Suprapubic skin (tissue), 4 donors: ENCODE measurements at regions not wholly inside any gene's neighbourhood (a gene's known extent, or its start where the extent isn't known, plus 50 kb on each side); places are given as distances from the start of the nearest gene placed in this dataset.

ENCODE experiments used
- DNase-seq, 2 donors: peaks; one replicate each; pipeline ENCODE4 v3.0.0-alpha.2; 2019; ENCODE audit warnings: low spot score in 2 of 2
- H3K27ac ChIP-seq: fragments of 200-600 bp; sonication (generic); one replicate; pipeline ENCODE4 v1.5.1; 2019
- H3K27me3 ChIP-seq: fragments of 200-600 bp; sonication (generic); one replicate; pipeline ENCODE4 v1.5.1; 2019
- H3K36me3 ChIP-seq: fragments of 200-600 bp; sonication (generic); one replicate; pipeline ENCODE4 v1.5.1; 2019
- H3K4me1 ChIP-seq: fragments of 200-600 bp; sonication (generic); one replicate; pipeline ENCODE4 v1.5.1; 2019
- H3K4me3 ChIP-seq: fragments of 200-600 bp; sonication (generic); one replicate; pipeline ENCODE4 v1.5.1; 2019; ENCODE audit warnings: mild to moderate bottlenecking
- H3K9me3 ChIP-seq: fragments of 200-600 bp; sonication (generic); one replicate; pipeline ENCODE4 v1.5.1; 2019
- EP300 ChIP-seq: sonication (generic); formaldehyde crosslinking; IDR thresholded peaks from one replicate; pipeline ENCODE4 v1.6.1; 2017; ENCODE audit warnings: antibody characterized with exemption
- POLR2A ChIP-seq, 2 donors: fragments of 450-650 bp; IDR thresholded peaks; one replicate each; pipeline ENCODE4 v1.6.1; 2017; ENCODE audit warnings: antibody characterized with exemption in 2 of 2, mild to moderate bottlenecking in 2 of 2, moderate library complexity in 2 of 2
- POLR2AphosphoS5 ChIP-seq, 3 donors: sonication (generic); formaldehyde crosslinking; IDR thresholded peaks; one replicate each; pipeline ENCODE4 v1.6.1; 2017; ENCODE audit warnings: antibody characterized with exemption in 3 of 3
- WGBS: methylation state at CpG from one replicate; pipeline ENCODE4 v1.1.5; 2018; 5-methylcytosine and 5-hydroxymethylcytosine counted together
- TF ChIP-seq, protein P1 (sequence below), 2 donors: fragments of 200-600 bp in 1 of 2; fragments of 450-650 bp in 1 of 2; sonication (generic) in 1 of 2; IDR thresholded peaks; one replicate each; pipeline ENCODE4 v1.5.1; 2016 to 2019; ENCODE audit warnings: antibody characterized with exemption in 2 of 2, mild to moderate bottlenecking in 1 of 2, moderate library complexity in 1 of 2

GRCh38 chr17:52751051-52751450 lies 592.5 kb upstream of the CA10 start:
- Histone ChIP-seq H3K36me3 (no peaks in the 10 kb centered on the region), H3K27ac (no peak overlapping the region), H3K27me3 (no peaks in the 10 kb centered on the region), H3K9me3 (no peaks in the 10 kb centered on the region), H3K4me3 (no peak overlapping the region), H3K4me1 (no peaks in the 10 kb centered on the region)
- DNase-seq, result no peak
- 29% methylated on average over 3 of the region's 3 CpGs for WGBS
- TF ChIP-seq EP300, result no peak
- no peak for TF ChIP-seq POLR2A (IDR thresholded peaks at IDR 0.05)
- TF ChIP-seq POLR2AphosphoS5 (IDR thresholded peaks at IDR 0.05), result no peak

GRCh38 chr17:52744179-52744578 lies 585.7 kb upstream of the CA10 start:
- no peaks in the 10 kb centered on the region for H3K36me3 ChIP-seq
- no peak for DNase-seq
- H3K4me3 ChIP-seq, result no peak overlapping the region
- H3K4me1 ChIP-seq, result no peaks in the 10 kb centered on the region
- H3K27ac ChIP-seq, result no peak overlapping the region
- 65% methylated on average over 3 of the region's 3 CpGs for WGBS
- H3K9me3 ChIP-seq, result no peaks in the 10 kb centered on the region
- TF ChIP-seq EP300 (no peak), POLR2AphosphoS5 (IDR thresholded peaks at IDR 0.05) (no peak), POLR2A (IDR thresholded peaks at IDR 0.05) (no peak)
- TF ChIP-seq, protein P1, sequence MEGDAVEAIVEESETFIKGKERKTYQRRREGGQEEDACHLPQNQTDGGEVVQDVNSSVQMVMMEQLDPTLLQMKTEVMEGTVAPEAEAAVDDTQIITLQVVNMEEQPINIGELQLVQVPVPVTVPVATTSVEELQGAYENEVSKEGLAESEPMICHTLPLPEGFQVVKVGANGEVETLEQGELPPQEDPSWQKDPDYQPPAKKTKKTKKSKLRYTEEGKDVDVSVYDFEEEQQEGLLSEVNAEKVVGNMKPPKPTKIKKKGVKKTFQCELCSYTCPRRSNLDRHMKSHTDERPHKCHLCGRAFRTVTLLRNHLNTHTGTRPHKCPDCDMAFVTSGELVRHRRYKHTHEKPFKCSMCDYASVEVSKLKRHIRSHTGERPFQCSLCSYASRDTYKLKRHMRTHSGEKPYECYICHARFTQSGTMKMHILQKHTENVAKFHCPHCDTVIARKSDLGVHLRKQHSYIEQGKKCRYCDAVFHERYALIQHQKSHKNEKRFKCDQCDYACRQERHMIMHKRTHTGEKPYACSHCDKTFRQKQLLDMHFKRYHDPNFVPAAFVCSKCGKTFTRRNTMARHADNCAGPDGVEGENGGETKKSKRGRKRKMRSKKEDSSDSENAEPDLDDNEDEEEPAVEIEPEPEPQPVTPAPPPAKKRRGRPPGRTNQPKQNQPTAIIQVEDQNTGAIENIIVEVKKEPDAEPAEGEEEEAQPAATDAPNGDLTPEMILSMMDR (IDR thresholded peaks at IDR 0.05), result no peak
- H3K27me3 ChIP-seq, result no peaks in the 10 kb centered on the region

DNA sequence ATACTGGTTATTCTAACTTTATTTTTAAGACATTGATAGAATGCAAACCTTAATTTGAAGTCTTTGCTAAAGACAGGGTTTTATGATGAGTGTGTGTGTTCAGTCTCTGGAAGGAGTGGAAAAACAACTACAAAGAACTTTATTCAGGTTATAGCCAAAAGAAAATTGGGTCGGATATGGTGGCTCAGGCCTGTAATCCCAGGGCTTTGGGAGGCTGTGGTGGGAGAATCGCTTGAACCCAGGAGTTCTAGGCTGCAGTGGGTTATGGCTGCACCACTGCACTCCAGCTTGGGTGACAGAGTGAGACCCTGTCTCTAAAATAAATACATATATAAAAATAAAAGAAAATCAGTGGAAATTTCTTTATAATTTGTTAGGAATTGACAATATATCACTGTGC lies 581.5 kb upstream of the CA10 start:
- Histone ChIP-seq H3K4me3 (no peak overlapping the region), H3K36me3 (no peaks in the 10 kb centered on the region), H3K27me3 (no peaks in the 10 kb centered on the region), H3K27ac (no peak overlapping the region), H3K9me3 (no peaks in the 10 kb centered on the region), H3K4me1 (no peaks in the 10 kb centered on the region)
- TF ChIP-seq, protein P1 (IDR thresholded peaks at IDR 0.05), result no peak
- TF ChIP-seq POLR2AphosphoS5 (IDR thresholded peaks at IDR 0.05) (no peak), POLR2A (IDR thresholded peaks at IDR 0.05) (no peak), EP300 (no peak)
- no peak for DNase-seq
- 85% methylated on average over 2 of the region's 2 CpGs for WGBS

- no peak overlapping the region for H3K4me3 ChIP-seq
- H3K9me3 ChIP-seq, result no peaks in the 10 kb centered on the region
- no peak for DNase-seq
- H3K27me3 ChIP-seq, result no peaks in the 10 kb centered on the region
- TF ChIP-seq POLR2AphosphoS5 (IDR thresholded peaks at IDR 0.05), result no peak
- TF ChIP-seq, protein P1 (IDR thresholded peaks at IDR 0.05), result no peak
- TF ChIP-seq EP300, result no peak
- no peak for TF ChIP-seq POLR2A (IDR thresholded peaks at IDR 0.05)
- no peaks in the 10 kb centered on the region for H3K4me1 ChIP-seq
- no peaks in the 10 kb centered on the region for H3K36me3 ChIP-seq
- WGBS, result 66% methylated on average over 1 of the region's 1 CpG
- no peak overlapping the region for H3K27ac ChIP-seq
Observed at GRCh38 chr17:52738791-52739190, 580.3 kb upstream of the CA10 start.

GRCh38 chr17:52737071-52737470 lies 578.6 kb upstream of the CA10 start:
- DNase-seq, result no peak
- 68% methylated on average over 3 of the region's 3 CpGs for WGBS
- Histone ChIP-seq H3K4me3 (no peak overlapping the region), H3K27me3 (no peaks in the 10 kb centered on the region), H3K36me3 (no peaks in the 10 kb centered on the region), H3K27ac (no peak overlapping the region), H3K9me3 (no peaks in the 10 kb centered on the region), H3K4me1 (no peaks in the 10 kb centered on the region)
- no peak for TF ChIP-seq POLR2AphosphoS5 (IDR thresholded peaks at IDR 0.05)
- no peak for TF ChIP-seq POLR2A (IDR thresholded peaks at IDR 0.05)
- TF ChIP-seq, protein P1 (IDR thresholded peaks at IDR 0.05), result no peak
- TF ChIP-seq EP300, result no peak

GRCh38 chr17:52732841-52733240 lies 574.3 kb upstream of the CA10 start:
- WGBS, result 88% methylated on average over 1 of the region's 1 CpG
- H3K4me3 ChIP-seq, result no peak overlapping the region
- no peaks in the 10 kb centered on the region for H3K27me3 ChIP-seq
- H3K36me3 ChIP-seq, result no peaks in the 10 kb centered on the region
- no peaks in the 10 kb centered on the region for H3K4me1 ChIP-seq
- H3K27ac ChIP-seq, result no peak overlapping the region
- no peaks in the 10 kb centered on the region for H3K9me3 ChIP-seq
- no peak for DNase-seq
- TF ChIP-seq POLR2A (IDR thresholded peaks at IDR 0.05) (no peak), POLR2AphosphoS5 (IDR thresholded peaks at IDR 0.05) (no peak), EP300 (no peak)
- TF ChIP-seq, protein P1 (IDR thresholded peaks at IDR 0.05), result no peak
